Cardiac muscle cell (in vitro differentiated cells and primary cell): ENCODE measurements at regions not wholly inside any gene's neighbourhood (a gene's known extent, or its start where the extent isn't known, plus 50 kb on each side); places are given as distances from the start of the nearest gene placed in this dataset.

Source experiments
- DNase-seq, 2 donors: peaks; one replicate each; pipeline versions ENCODE4 v3.0.0 to v3.0.0-alpha.2; 2010 to 2017; ENCODE audit warnings: low read depth in 1 of 2, low spot score in 1 of 2
- H3K27ac ChIP-seq: fragments of 200-600 bp; sonication (generic); 2 replicates; pipeline ENCODE4 v1.5.1; 2016
- H3K27me3 ChIP-seq: fragments of 200-600 bp; sonication (generic); 2 replicates; pipeline ENCODE4 v1.6.0; 2016; ENCODE audit warnings: control low read depth
- H3K36me3 ChIP-seq: fragments of 200-600 bp; sonication (generic); 2 replicates; pipeline ENCODE4 v1.5.1; 2016; ENCODE audit warnings: control low read depth
- H3K4me1 ChIP-seq: fragments of 200-600 bp; sonication (generic); 2 replicates; pipeline ENCODE4 v1.8.1; 2017; ENCODE audit warnings: low read depth, mild to moderate bottlenecking, mixed run types
- H3K4me3 ChIP-seq: fragments of 200-600 bp; sonication (generic); 2 replicates; pipeline ENCODE4 v1.5.1; 2016; ENCODE audit warnings: mild to moderate bottlenecking
- H3K9me3 ChIP-seq: fragments of 200-600 bp; sonication (generic); 2 replicates; pipeline ENCODE4 v1.5.1; 2017; ENCODE audit warnings: low read depth, mild to moderate bottlenecking, control low read depth
- TF ChIP-seq, protein P1 (sequence below): IDR thresholded peaks from 2 replicates; pipeline ENCODE4 v1.5.1; 2012; ENCODE audit warnings: low read depth, mild to moderate bottlenecking, low read length

DNA sequence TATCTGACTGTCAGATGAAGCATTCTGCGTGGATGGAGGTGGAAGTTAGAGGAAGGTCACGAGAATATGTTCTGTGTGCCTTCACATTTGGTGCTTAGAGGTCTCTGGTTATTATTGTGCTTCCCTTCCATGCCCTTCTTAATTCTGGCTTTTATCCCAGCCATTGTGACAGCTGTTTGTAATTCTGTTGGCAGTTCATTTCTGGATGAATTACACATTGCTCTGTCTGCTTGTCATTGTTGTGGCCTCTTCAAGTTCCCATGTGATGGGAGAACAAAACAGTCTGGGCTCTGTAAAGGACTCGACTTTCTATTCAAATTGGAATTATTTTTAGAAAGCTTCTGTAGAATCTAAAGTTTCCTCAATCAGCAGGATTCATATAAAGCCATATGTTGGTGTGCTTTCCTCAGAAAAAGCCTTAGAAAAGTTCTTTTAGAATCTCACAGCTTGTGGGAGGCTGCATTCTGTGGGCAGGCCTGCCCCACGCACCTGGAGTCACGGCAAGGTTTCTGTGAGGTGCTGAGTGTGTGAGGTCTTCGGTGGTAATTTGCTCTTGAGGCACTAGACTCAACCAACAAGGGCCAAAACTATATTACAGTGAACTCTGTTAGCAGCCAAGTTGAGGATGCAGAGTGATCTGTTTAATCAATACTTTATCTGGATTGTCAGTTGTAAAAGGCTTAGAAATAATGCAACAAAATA, 397.4 kb upstream of the AZI2 start:
- Histone ChIP-seq H3K27me3 (no peaks in the 10 kb centered on the region), H3K27ac (no peak overlapping the region), H3K4me3 (no peak overlapping the region), H3K36me3 (no peaks in the 10 kb centered on the region), H3K9me3 (no peaks in the 10 kb centered on the region), H3K4me1 (no peaks in the 10 kb centered on the region)
- peak in 1 of 2 donors; percentile 51 for DNase-seq
- TF ChIP-seq, protein P1, sequence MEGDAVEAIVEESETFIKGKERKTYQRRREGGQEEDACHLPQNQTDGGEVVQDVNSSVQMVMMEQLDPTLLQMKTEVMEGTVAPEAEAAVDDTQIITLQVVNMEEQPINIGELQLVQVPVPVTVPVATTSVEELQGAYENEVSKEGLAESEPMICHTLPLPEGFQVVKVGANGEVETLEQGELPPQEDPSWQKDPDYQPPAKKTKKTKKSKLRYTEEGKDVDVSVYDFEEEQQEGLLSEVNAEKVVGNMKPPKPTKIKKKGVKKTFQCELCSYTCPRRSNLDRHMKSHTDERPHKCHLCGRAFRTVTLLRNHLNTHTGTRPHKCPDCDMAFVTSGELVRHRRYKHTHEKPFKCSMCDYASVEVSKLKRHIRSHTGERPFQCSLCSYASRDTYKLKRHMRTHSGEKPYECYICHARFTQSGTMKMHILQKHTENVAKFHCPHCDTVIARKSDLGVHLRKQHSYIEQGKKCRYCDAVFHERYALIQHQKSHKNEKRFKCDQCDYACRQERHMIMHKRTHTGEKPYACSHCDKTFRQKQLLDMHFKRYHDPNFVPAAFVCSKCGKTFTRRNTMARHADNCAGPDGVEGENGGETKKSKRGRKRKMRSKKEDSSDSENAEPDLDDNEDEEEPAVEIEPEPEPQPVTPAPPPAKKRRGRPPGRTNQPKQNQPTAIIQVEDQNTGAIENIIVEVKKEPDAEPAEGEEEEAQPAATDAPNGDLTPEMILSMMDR, result no peak

DNA sequence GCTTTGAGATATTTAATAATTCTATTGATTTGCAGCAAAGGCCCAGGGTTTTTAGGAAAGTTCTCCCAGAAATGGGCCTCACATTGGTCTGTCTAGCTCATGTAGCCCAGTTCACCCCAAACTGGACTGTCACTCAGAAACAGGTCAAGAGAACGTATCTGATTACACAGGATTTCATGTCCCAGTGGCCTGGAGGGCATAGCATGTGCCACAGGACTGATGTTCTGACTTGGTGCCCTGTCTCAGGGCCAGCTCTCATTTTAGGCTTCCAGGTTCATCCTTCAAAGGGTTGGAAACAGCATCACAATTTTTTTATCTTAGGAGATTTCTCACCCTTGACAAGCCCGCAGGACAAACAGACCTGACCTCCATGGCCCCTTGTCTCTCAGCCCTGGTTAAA, 398.4 kb upstream of the AZI2 start:
- Histone ChIP-seq H3K36me3 (no peaks in the 10 kb centered on the region), H3K27ac (no peak overlapping the region), H3K27me3 (no peaks in the 10 kb centered on the region), H3K4me3 (no peak overlapping the region), H3K4me1 (no peaks in the 10 kb centered on the region), H3K9me3 (no peaks in the 10 kb centered on the region)
- no peak for DNase-seq
- TF ChIP-seq, protein P1, result no peak

DNA sequence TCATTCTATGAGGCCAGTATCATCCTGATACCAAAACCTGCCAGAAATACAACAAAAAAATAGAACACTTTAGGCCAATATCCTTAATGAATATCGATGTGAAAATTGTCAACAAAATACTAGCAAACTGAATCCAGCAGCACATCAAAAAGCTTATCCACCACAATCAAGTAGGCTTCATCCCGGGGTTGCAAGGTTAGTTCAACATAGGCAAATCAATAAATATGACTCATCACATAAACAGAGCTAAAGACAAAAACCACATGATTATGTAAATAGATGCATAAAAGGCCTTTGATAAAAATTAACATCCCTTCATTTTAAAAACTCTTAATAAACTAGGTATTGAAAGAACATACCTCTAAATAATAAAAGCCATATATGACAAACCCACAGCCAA, 403.2 kb upstream of the AZI2 start:
- Histone ChIP-seq H3K36me3 (no peaks in the 10 kb centered on the region), H3K9me3 (no peaks in the 10 kb centered on the region), H3K4me3 (no peak overlapping the region), H3K4me1 (no peaks in the 10 kb centered on the region), H3K27me3 (no peaks in the 10 kb centered on the region), H3K27ac (no peak overlapping the region)
- no peak for DNase-seq
- TF ChIP-seq, protein P1, result no peak

DNA sequence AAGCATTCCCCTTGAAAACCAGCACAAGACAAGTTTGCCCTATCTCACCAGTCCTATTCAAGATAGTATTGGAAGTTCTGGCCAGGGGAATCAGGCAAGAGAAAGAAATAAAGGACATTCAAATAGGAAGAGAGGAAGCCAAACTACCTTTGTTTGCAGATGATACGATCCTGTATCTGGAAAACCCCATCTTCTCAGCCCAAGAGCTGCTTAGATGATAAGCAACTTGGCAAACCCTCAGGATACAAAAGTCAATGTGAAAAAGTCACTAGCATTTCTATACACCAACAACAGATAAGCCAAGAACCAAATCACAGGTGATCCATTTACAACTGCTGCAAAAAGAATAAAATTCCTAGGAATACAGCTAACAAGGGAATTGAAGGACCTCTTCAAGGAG, 403.7 kb upstream of the AZI2 start:
- TF ChIP-seq, protein P1, result no peak
- no peak overlapping the region for H3K27ac ChIP-seq
- no peaks in the 10 kb centered on the region for H3K27me3 ChIP-seq
- H3K36me3 ChIP-seq, result no peaks in the 10 kb centered on the region
- no peak for DNase-seq
- no peaks in the 10 kb centered on the region for H3K4me1 ChIP-seq
- H3K4me3 ChIP-seq, result no peak overlapping the region
- H3K9me3 ChIP-seq, result no peaks in the 10 kb centered on the region

DNA sequence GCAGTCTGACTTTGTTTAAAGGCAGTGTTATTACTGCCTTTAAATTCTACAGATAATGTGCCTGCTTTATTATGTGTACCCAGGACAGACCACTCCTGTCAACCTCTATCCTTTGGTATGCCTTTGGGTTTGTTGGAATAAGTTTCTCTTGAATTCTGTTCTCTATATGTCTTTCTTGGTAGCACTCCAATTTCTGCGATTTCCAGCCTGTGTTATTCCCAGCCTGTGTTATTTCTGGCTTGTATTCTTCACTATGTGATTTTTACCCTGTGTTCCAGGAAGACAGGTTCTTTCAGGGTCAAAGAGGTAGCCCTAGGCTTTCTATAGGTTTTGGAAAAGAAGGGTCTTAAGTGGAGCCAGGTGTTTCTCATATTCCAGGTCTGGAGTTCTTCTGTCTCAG, 407.4 kb upstream of the AZI2 start:
- H3K9me3 ChIP-seq, result no peaks in the 10 kb centered on the region
- H3K4me1 ChIP-seq, result no peaks in the 10 kb centered on the region
- H3K27me3 ChIP-seq, result no peaks in the 10 kb centered on the region
- H3K36me3 ChIP-seq, result no peaks in the 10 kb centered on the region
- H3K4me3 ChIP-seq, result no peak overlapping the region
- H3K27ac ChIP-seq, result no peak overlapping the region
- TF ChIP-seq, protein P1, result no peak
- no peak for DNase-seq
